ENCODE measurements at regions not wholly inside any gene's neighbourhood (a gene's known extent, or its start where the extent isn't known, plus 50 kb on each side); places are given as distances from the start of the nearest gene placed in this dataset.

DNA sequence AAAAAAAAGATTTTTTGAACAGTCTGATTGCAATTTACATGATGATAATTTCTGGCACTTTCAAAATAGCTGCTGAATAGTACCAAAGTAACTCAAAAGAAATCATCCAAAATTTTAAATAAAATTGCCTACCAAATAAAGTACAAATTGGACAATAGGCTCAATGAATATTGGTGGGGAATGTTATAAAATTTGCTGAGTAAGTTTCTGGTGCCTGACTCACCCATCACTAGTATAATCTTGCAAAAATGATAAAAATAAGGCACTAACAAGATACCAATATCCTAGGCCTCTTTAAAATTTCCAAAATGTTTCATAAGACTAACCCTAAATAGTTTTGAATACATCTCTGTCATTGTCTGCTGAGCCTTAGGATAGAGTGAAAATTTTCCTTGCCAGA lies 145.3 kb upstream of the LRFN5 start:
- Histone ChIP-seq H3K4me3 (no peak overlapping the region), H3K4me1 (ENCODE audit: insufficient read depth) (peaks cover 21% of the 10 kb centered on the region; the same call in 1 of the 2 replicates), H4K20me1 (replicated peaks; ENCODE audit: insufficient read depth) (no peaks in the 10 kb centered on the region), H2AFZ (no peak overlapping the region), H3K9me2 (ENCODE audit: insufficient read depth) (no peaks in the 10 kb centered on the region), H3K27me3 (ENCODE audit: insufficient read depth) (no peaks in the 10 kb centered on the region), H3F3A (replicated peaks; ENCODE audit: low read depth) (no peaks in the 10 kb centered on the region), H3K4me2 (no peak overlapping the region), H3K36me3 (ENCODE audit: insufficient read depth) (no peaks in the 10 kb centered on the region), H3K27ac (ENCODE audit: low read depth) (no peak overlapping the region), H3K79me2 (replicated peaks; ENCODE audit: insufficient read depth) (no peaks in the 10 kb centered on the region)
- no peaks in the 10 kb centered on the region for H3K36me3 Mint-ChIP-seq (ENCODE audit: low read depth)
- H3K4me1 Mint-ChIP-seq = peaks cover 6% of the 10 kb centered on the region; the same call in 2 of the 3 replicates
- no peak for DNase-seq (ENCODE audit: low spot score)
- no peak for TF ChIP-seq POLR2AphosphoS5 (IDR thresholded peaks at IDR 0.05; ENCODE audit: low read depth)
- TF ChIP-seq, protein P1, sequence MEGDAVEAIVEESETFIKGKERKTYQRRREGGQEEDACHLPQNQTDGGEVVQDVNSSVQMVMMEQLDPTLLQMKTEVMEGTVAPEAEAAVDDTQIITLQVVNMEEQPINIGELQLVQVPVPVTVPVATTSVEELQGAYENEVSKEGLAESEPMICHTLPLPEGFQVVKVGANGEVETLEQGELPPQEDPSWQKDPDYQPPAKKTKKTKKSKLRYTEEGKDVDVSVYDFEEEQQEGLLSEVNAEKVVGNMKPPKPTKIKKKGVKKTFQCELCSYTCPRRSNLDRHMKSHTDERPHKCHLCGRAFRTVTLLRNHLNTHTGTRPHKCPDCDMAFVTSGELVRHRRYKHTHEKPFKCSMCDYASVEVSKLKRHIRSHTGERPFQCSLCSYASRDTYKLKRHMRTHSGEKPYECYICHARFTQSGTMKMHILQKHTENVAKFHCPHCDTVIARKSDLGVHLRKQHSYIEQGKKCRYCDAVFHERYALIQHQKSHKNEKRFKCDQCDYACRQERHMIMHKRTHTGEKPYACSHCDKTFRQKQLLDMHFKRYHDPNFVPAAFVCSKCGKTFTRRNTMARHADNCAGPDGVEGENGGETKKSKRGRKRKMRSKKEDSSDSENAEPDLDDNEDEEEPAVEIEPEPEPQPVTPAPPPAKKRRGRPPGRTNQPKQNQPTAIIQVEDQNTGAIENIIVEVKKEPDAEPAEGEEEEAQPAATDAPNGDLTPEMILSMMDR (conservative IDR thresholded peaks at IDR 0.05; ENCODE audit: low read depth in 2 of 2) = no peak
- no peak for TF ChIP-seq JUNB (IDR thresholded peaks at IDR 0.05; ENCODE audit: unreplicated experiment)
- no peak for TF ChIP-seq REST (IDR thresholded peaks at IDR 0.05; ENCODE audit: unreplicated experiment)
- no peak for TF ChIP-seq EZH2 (IDR thresholded peaks at IDR 0.05; ENCODE audit: low read depth, unreplicated experiment)
- no peak for TF ChIP-seq ETS1 (IDR thresholded peaks at IDR 0.05)
- no peak for TF ChIP-seq ZNF331 (CRISPR knock-in tag; IDR thresholded peaks at IDR 0.05; ENCODE audit: low read depth)
- no peak for TF ChIP-seq NANOG (IDR thresholded peaks at IDR 0.05; ENCODE audit: borderline replicate concordance)
- no peak for TF ChIP-seq ZNF462 (CRISPR knock-in tag; IDR thresholded peaks at IDR 0.05)
- no peak for TF ChIP-seq STAT1 (IDR thresholded peaks at IDR 0.05; ENCODE audit: unreplicated experiment)
- no peak for TF ChIP-seq ZNF114 (CRISPR knock-in tag; IDR thresholded peaks at IDR 0.05)
- TF ChIP-seq EZH2phosphoT487 (IDR thresholded peaks at IDR 0.05; ENCODE audit: unreplicated experiment) = no peak
- TF ChIP-seq CREB1 (CRISPR knock-in tag; IDR thresholded peaks at IDR 0.05; ENCODE audit: low read depth) = no peak
- no peak for ATAC-seq
- no peaks in the 10 kb centered on the region for H3K27me3 Mint-ChIP-seq (ENCODE audit: insufficient read depth, low read depth, poor library complexity)
- no peak overlapping the region for H3K27ac Mint-ChIP-seq
- no peak overlapping the region for H3K4me3 Mint-ChIP-seq
- no peaks in the 10 kb centered on the region for H3K9me3 Mint-ChIP-seq

Measured in GM23338 (cell line).